ENCODE measurements at regions not wholly inside any gene's neighbourhood (a gene's known extent, or its start where the extent isn't known, plus 50 kb on each side); places are given as distances from the start of the nearest gene placed in this dataset.

GRCh38 chr10:6364893-6365292 is 162.2 kb downstream of the PFKFB3 start:
- H3K4me3 ChIP-seq (ENCODE audit: control insufficient read depth, low read depth, low read length), result no peak overlapping the region
- TF ChIP-seq CTCF (conservative IDR thresholded peaks at IDR 0.05; ENCODE audit: control insufficient read depth, insufficient read depth, low read depth, low read length), result no peak
- no peak for DNase-seq (ENCODE audit: low read depth)

GRCh38 chr10:6365384-6365783 is 162.7 kb downstream of the PFKFB3 start:
- DNase-seq (ENCODE audit: low read depth), result no peak
- no peak for TF ChIP-seq CTCF (conservative IDR thresholded peaks at IDR 0.05; ENCODE audit: control insufficient read depth, insufficient read depth, low read depth, low read length)
- no peak overlapping the region for H3K4me3 ChIP-seq (ENCODE audit: control insufficient read depth, low read depth, low read length)

Measured in fibroblast of mammary gland (primary cell).